ENCODE measurements at regions not wholly inside any gene's neighbourhood (a gene's known extent, or its start where the extent isn't known, plus 50 kb on each side); places are given as distances from the start of the nearest gene placed in this dataset.

DNA sequence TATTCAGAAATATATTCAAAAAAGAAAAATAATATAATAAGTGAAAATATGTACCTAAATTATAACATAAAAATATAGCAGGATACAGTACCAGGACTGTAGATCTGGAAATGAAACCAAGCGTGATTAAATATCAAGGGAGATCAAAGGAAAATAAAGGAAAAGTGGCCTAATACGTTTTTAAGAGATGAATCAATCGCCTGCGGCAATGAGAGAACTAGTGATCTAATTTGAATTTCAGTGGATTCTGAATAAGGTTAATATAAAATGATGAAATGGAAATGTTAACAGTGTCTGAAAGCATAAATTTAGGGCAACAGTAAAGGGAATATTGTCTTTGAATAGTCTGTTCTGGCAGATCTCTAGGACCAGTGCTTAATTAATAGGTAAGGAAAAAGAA, 1761.9 kb upstream of the ACO1 start:
- Histone ChIP-seq H2BK5ac (ENCODE audit: low read depth, low read length) (no peak overlapping the region), H3K18ac (ENCODE audit: extremely low read depth, low read length) (no peak overlapping the region), H4K91ac (replicated peaks; ENCODE audit: insufficient read length, low read length) (no peak overlapping the region), H2BK120ac (replicated peaks; ENCODE audit: low read depth, low read length) (no peak overlapping the region), H3K79me1 (ENCODE audit: low read depth, low read length) (no peaks in the 10 kb centered on the region), H4K8ac (ENCODE audit: extremely low read depth, insufficient read depth, low read length) (no peak overlapping the region), H2AFZ (ENCODE audit: low read length) (no peak overlapping the region), H3K4me2 (ENCODE audit: insufficient read depth in 1 of 2, low read depth in 2 of 2, low read length in 2 of 2) (no peak overlapping the region), H3K23ac (ENCODE audit: insufficient read length) (no peak overlapping the region), H3K14ac (ENCODE audit: insufficient read length) (no peak overlapping the region), H3K23me2 (ENCODE audit: low read depth, low read length) (no peaks in the 10 kb centered on the region), H3K27ac (ENCODE audit: low read depth, low read length) (no peak overlapping the region), H2BK12ac (ENCODE audit: low read depth, low read length) (no peak overlapping the region), H4K20me1 (replicated peaks in 1 of 2; ENCODE audit: control insufficient read depth in 1 of 2, insufficient read depth in 2 of 2, low read length in 2 of 2) (no peaks in the 10 kb centered on the region), H3K79me2 (ENCODE audit: control insufficient read depth in 1 of 2, insufficient read depth in 2 of 2, low read length in 2 of 2) (no peaks in the 10 kb centered on the region), H2AK5ac (ENCODE audit: low read depth, low read length) (no peak overlapping the region), H4K5ac (ENCODE audit: insufficient read length, low read depth, low read length) (no peak overlapping the region), H3K27me3 (replicated peaks in 1 of 4; ENCODE audit: control insufficient read depth in 3 of 4, extremely low read depth in 1 of 4, insufficient read depth in 3 of 4, low read length in 3 of 4) (no peaks in the 10 kb centered on the region), H3K9me3 (ENCODE audit: insufficient read depth in 2 of 2, low read depth in 1 of 2, low read length in 1 of 2) (no peaks in the 10 kb centered on the region), H3K4ac (replicated peaks; ENCODE audit: insufficient read length, low read depth, low read length) (no peak overlapping the region), H2BK20ac (ENCODE audit: low read length) (no peak overlapping the region), H3K9ac (replicated peaks in 1 of 4; ENCODE audit: extremely low read depth in 1 of 4, low read depth in 3 of 4, low read length in 3 of 4) (no peak overlapping the region), H3K36me3 (ENCODE audit: control insufficient read depth in 2 of 4, insufficient read depth in 4 of 4, low read length in 3 of 4) (no peaks in the 10 kb centered on the region), H3K56ac (replicated peaks; ENCODE audit: insufficient read length, low read depth, low read length) (no peak overlapping the region), H2BK15ac (ENCODE audit: low read length) (no peak overlapping the region), H3K4me1 (replicated peaks in 1 of 4; ENCODE audit: control insufficient read depth in 3 of 4, insufficient read depth in 4 of 4, low read length in 3 of 4) (no peaks in the 10 kb centered on the region), H3K4me3 (ENCODE audit: extremely low read depth in 1 of 4, insufficient read depth in 2 of 4, low read depth in 3 of 4, low read length in 4 of 4) (no peak overlapping the region)
- WGBS, 2 experiments (ENCODE audit: extremely low coverage in 1 of 2, insufficient coverage in 1 of 2, insufficient read length in 1 of 2, insufficient replicate concordance in 2 of 2, low coverage in 1 of 2, low lambda C conversion rate in 2 of 2, missing lambda C conversion rate in 1 of 2), result 92% methylated on average over 4 of the region's 4 CpGs; no CpG with 5 or more reads in 1 of the 2 experiments
- ChIA-PET POLR2A (ENCODE audit: partially characterized antibody) (no interaction called here), CTCF (ENCODE audit: partially characterized antibody) (no interaction called here)
- DNase-seq (ENCODE audit: low read depth in 1 of 2, low spot score in 2 of 2) (no peak), FAIRE-seq (no peak)
- no peak for TF ChIP-seq CEBPB (IDR thresholded peaks at IDR 0.05; ENCODE audit: low read depth, low read length)
- TF ChIP-seq SUZ12 (IDR thresholded peaks at IDR 0.05; ENCODE audit: low read length), result no peak
- no peak for TF ChIP-seq GTF2F1 (IDR thresholded peaks at IDR 0.05; ENCODE audit: borderline replicate concordance, low read depth, low read length)
- no peak for TF ChIP-seq RXRA (IDR thresholded peaks at IDR 0.05; ENCODE audit: insufficient read depth, low read depth, low read length)
- TF ChIP-seq RBBP5 (IDR thresholded peaks at IDR 0.05; ENCODE audit: borderline replicate concordance, low read depth, low read length), result no peak
